ENCODE measurements at regions not wholly inside any gene's neighbourhood (a gene's known extent, or its start where the extent isn't known, plus 50 kb on each side); places are given as distances from the start of the nearest gene placed in this dataset.

DNA sequence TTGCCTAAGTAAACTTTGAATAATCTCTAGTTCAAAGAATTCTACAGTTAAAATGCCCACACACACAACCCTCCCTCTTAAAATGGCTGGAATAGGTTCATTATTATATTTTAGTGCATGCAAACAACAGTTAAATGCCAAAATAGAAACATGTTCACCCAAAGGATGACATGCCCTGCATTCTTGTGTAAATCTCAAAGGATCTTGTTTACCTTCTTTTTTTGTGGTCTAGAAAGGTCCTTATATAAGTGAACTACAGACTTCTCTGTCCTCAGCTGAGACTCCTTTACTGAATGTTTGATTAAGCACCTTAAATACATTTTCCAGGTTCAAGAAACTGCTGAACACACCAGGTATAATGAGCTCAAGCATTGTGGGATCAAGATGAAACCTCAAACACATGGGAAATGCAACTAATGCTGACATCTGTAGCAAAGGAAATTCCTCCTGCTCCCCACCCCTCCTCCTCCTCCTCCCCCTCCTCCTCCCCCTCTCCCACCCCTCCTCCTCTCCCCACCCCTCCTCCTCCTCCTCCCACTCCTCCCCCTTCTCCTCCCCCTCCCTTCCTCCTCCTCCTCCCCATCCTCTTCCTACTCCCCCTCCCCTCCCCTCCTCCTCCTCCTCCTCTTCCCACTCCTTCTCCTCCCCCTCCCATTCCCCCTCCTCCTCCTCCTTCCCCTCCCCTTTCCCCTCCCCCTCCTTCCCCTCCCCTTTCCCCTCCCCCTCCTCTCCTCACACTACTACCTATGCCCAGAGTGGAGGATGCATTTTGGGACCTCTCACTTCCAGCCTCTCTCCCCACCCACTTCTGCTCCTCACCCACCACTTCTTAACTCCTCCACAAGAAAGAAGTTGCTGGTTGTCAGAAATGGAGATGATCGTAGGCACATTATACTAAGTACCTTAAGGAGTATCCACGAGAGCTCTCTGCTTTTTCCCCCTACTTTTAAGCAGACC lies 233.9 kb downstream of the MRPL39 start:
- TF ChIP-seq, protein P1, sequence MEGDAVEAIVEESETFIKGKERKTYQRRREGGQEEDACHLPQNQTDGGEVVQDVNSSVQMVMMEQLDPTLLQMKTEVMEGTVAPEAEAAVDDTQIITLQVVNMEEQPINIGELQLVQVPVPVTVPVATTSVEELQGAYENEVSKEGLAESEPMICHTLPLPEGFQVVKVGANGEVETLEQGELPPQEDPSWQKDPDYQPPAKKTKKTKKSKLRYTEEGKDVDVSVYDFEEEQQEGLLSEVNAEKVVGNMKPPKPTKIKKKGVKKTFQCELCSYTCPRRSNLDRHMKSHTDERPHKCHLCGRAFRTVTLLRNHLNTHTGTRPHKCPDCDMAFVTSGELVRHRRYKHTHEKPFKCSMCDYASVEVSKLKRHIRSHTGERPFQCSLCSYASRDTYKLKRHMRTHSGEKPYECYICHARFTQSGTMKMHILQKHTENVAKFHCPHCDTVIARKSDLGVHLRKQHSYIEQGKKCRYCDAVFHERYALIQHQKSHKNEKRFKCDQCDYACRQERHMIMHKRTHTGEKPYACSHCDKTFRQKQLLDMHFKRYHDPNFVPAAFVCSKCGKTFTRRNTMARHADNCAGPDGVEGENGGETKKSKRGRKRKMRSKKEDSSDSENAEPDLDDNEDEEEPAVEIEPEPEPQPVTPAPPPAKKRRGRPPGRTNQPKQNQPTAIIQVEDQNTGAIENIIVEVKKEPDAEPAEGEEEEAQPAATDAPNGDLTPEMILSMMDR (IDR thresholded peaks at IDR 0.05; ENCODE audit: borderline replicate concordance, extremely low read depth, low read length, poor library complexity, severe bottlenecking) = no peak
- no peak for TF ChIP-seq EZH2 (IDR thresholded peaks at IDR 0.05; ENCODE audit: borderline replicate concordance, low read depth, low read length, severe bottlenecking)

All from DND-41 (cell line).